ENCODE measurements at regions not wholly inside any gene's neighbourhood (a gene's known extent, or its start where the extent isn't known, plus 50 kb on each side); places are given as distances from the start of the nearest gene placed in this dataset.

- Histone ChIP-seq H3K36me3 (ENCODE audit: insufficient read depth) (no peaks in the 10 kb centered on the region), H3K4me3 (no peak overlapping the region), H3K27me3 (ENCODE audit: insufficient read depth) (no peaks in the 10 kb centered on the region), H3K9me2 (ENCODE audit: insufficient read depth) (no peaks in the 10 kb centered on the region; the same call in 1 of the 2 replicates), H3K4me1 (ENCODE audit: insufficient read depth) (peaks cover 43% of the 10 kb centered on the region), H4K20me1 (replicated peaks; ENCODE audit: insufficient read depth) (no peaks in the 10 kb centered on the region), H3K27ac (ENCODE audit: low read depth) (no peak overlapping the region), H3K4me2 (no peak overlapping the region), H3K79me2 (replicated peaks; ENCODE audit: insufficient read depth) (no peaks in the 10 kb centered on the region), H3F3A (replicated peaks; ENCODE audit: low read depth) (no peaks in the 10 kb centered on the region), H2AFZ (no peak overlapping the region)
- H3K27me3 Mint-ChIP-seq (ENCODE audit: insufficient read depth, low read depth, poor library complexity) = peaks cover 9% of the 10 kb centered on the region
- ATAC-seq (no peak), DNase-seq (ENCODE audit: low spot score) (no peak)
- TF ChIP-seq JUNB (IDR thresholded peaks at IDR 0.05; ENCODE audit: unreplicated experiment) = no peak
- TF ChIP-seq POLR2AphosphoS5 (IDR thresholded peaks at IDR 0.05; ENCODE audit: low read depth) = no peak
- TF ChIP-seq CREB1 (CRISPR knock-in tag; IDR thresholded peaks at IDR 0.05; ENCODE audit: low read depth) = no peak
- TF ChIP-seq ZNF331 (CRISPR knock-in tag; IDR thresholded peaks at IDR 0.05; ENCODE audit: low read depth) = no peak
- H3K4me3 Mint-ChIP-seq = no peak overlapping the region
- no peaks in the 10 kb centered on the region for H3K36me3 Mint-ChIP-seq (ENCODE audit: low read depth)
- no peaks in the 10 kb centered on the region; the same call in 2 of the 3 replicates for H3K9me3 Mint-ChIP-seq
- peaks cover 48% of the 10 kb centered on the region for H3K4me1 Mint-ChIP-seq
- no peak overlapping the region for H3K27ac Mint-ChIP-seq
Observed at GRCh38 chr3:43965656-43966055, 274.9 kb downstream of the ABHD5 start.

DNA sequence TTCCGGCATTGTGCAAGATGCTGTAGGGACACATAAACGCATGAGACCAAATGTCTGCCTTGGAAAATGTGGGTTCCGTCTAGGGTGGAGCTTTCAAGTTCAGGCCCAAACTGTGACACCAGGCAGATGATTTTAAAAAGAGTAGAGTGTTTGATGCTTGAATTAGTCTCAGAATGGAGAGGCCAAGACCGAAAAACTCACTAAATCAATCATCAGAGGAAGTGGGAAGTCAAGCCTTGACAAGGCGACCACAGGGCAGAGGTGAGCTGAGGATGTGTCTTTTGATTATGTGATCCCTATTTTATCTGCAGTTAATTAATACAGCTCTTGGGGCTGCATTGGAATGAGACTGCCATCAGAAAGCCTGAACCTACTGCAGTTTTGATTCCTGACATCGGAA, 275.4 kb downstream of the ABHD5 start:
- Histone ChIP-seq H3K4me3 (no peak overlapping the region), H3K27me3 (ENCODE audit: insufficient read depth) (no peaks in the 10 kb centered on the region), H3K9me2 (ENCODE audit: insufficient read depth) (no peaks in the 10 kb centered on the region; the same call in 1 of the 2 replicates), H4K20me1 (replicated peaks; ENCODE audit: insufficient read depth) (no peaks in the 10 kb centered on the region), H3F3A (replicated peaks; ENCODE audit: low read depth) (no peaks in the 10 kb centered on the region), H3K79me2 (replicated peaks; ENCODE audit: insufficient read depth) (no peaks in the 10 kb centered on the region), H3K36me3 (ENCODE audit: insufficient read depth) (no peaks in the 10 kb centered on the region), H3K4me1 (ENCODE audit: insufficient read depth) (peaks cover 43% of the 10 kb centered on the region), H3K27ac (ENCODE audit: low read depth) (no peak overlapping the region), H2AFZ (no peak overlapping the region), H3K4me2 (no peak overlapping the region)
- ATAC-seq (no peak), DNase-seq (ENCODE audit: low spot score) (no peak)
- Mint-ChIP-seq H3K4me3 (no peak overlapping the region), H3K9me3 (no peaks in the 10 kb centered on the region; the same call in 2 of the 3 replicates), H3K27ac (no peak overlapping the region), H3K36me3 (ENCODE audit: low read depth) (no peaks in the 10 kb centered on the region), H3K4me1 (peaks cover 52% of the 10 kb centered on the region), H3K27me3 (ENCODE audit: insufficient read depth, low read depth, poor library complexity) (peaks cover 11% of the 10 kb centered on the region)
- no peak for TF ChIP-seq CREB1 (CRISPR knock-in tag; IDR thresholded peaks at IDR 0.05; ENCODE audit: low read depth)
- no peak for TF ChIP-seq STAT1 (IDR thresholded peaks at IDR 0.05; ENCODE audit: unreplicated experiment)
- no peak for TF ChIP-seq EZH2phosphoT487 (IDR thresholded peaks at IDR 0.05; ENCODE audit: unreplicated experiment)
- TF ChIP-seq ZNF462 (CRISPR knock-in tag; IDR thresholded peaks at IDR 0.05) = no peak
- TF ChIP-seq, protein P1, sequence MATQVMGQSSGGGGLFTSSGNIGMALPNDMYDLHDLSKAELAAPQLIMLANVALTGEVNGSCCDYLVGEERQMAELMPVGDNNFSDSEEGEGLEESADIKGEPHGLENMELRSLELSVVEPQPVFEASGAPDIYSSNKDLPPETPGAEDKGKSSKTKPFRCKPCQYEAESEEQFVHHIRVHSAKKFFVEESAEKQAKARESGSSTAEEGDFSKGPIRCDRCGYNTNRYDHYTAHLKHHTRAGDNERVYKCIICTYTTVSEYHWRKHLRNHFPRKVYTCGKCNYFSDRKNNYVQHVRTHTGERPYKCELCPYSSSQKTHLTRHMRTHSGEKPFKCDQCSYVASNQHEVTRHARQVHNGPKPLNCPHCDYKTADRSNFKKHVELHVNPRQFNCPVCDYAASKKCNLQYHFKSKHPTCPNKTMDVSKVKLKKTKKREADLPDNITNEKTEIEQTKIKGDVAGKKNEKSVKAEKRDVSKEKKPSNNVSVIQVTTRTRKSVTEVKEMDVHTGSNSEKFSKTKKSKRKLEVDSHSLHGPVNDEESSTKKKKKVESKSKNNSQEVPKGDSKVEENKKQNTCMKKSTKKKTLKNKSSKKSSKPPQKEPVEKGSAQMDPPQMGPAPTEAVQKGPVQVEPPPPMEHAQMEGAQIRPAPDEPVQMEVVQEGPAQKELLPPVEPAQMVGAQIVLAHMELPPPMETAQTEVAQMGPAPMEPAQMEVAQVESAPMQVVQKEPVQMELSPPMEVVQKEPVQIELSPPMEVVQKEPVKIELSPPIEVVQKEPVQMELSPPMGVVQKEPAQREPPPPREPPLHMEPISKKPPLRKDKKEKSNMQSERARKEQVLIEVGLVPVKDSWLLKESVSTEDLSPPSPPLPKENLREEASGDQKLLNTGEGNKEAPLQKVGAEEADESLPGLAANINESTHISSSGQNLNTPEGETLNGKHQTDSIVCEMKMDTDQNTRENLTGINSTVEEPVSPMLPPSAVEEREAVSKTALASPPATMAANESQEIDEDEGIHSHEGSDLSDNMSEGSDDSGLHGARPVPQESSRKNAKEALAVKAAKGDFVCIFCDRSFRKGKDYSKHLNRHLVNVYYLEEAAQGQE (IDR thresholded peaks at IDR 0.05; ENCODE audit: unreplicated experiment) = no peak
- no peak for TF ChIP-seq ZNF114 (CRISPR knock-in tag; IDR thresholded peaks at IDR 0.05)
- TF ChIP-seq JUNB (IDR thresholded peaks at IDR 0.05; ENCODE audit: unreplicated experiment) = no peak
- no peak for TF ChIP-seq ETS1 (IDR thresholded peaks at IDR 0.05)
- TF ChIP-seq NANOG (IDR thresholded peaks at IDR 0.05; ENCODE audit: borderline replicate concordance) = no peak
- no peak for TF ChIP-seq POLR2AphosphoS5 (IDR thresholded peaks at IDR 0.05; ENCODE audit: low read depth)
- no peak for TF ChIP-seq ZNF331 (CRISPR knock-in tag; IDR thresholded peaks at IDR 0.05; ENCODE audit: low read depth)
- TF ChIP-seq EZH2 (IDR thresholded peaks at IDR 0.05; ENCODE audit: low read depth, unreplicated experiment) = no peak
